RCC 7860 (cell line): ENCODE measurements at regions not wholly inside any gene's neighbourhood (a gene's known extent, or its start where the extent isn't known, plus 50 kb on each side); places are given as distances from the start of the nearest gene placed in this dataset.

Source experiments
- DNase-seq: peaks from one replicate; pipeline ENCODE4 v3.0.0-alpha.2; 2015; ENCODE audit warnings: low spot score
- FAIRE-seq: peaks from 2 replicates; lab custom pipeline; 2012; peaks lifted over from hg19 to GRCh38; lab: Jason Lieb, UNC

- FAIRE-seq (no peak), DNase-seq (no peak)
Observed at GRCh38 chr2:239696559-239697207, 295.9 kb upstream of the HDAC4 start.

- no peak for FAIRE-seq
Observed at GRCh38 chr2:239695728-239696240, 295.0 kb upstream of the HDAC4 start.

GRCh38 chr2:239695106-239695727 lies 294.4 kb upstream of the HDAC4 start:
- DNase-seq (no peak), FAIRE-seq (no peak)

More at GRCh38 chr2:239695728-239696240, 295.0 kb upstream of the HDAC4 start:
- no peak for DNase-seq

- FAIRE-seq, result no peak
- DNase-seq, result no peak
Observed at GRCh38 chr2:239694487-239694886, 293.7 kb upstream of the HDAC4 start.

- FAIRE-seq, result no peak
- no peak for DNase-seq
Observed at GRCh38 chr2:239693761-239694415, 293.1 kb upstream of the HDAC4 start.

- FAIRE-seq, result no peak
- DNase-seq, result no peak
Observed at GRCh38 chr2:239693330-239693729, 292.5 kb upstream of the HDAC4 start.

GRCh38 chr2:239692919-239693318 lies 292.1 kb upstream of the HDAC4 start:
- no peak for DNase-seq

GRCh38 chr2:239692362-239692851 lies 291.6 kb upstream of the HDAC4 start:
- FAIRE-seq, result no peak

More at GRCh38 chr2:239692919-239693318, 292.1 kb upstream of the HDAC4 start:
- no peak for FAIRE-seq

GRCh38 chr2:239691720-239692119 lies 290.9 kb upstream of the HDAC4 start:
- DNase-seq (no peak), FAIRE-seq (no peak)

More at GRCh38 chr2:239692362-239692851, 291.6 kb upstream of the HDAC4 start:
- DNase-seq, result no peak

- no peak for DNase-seq
- no peak for FAIRE-seq
Observed at GRCh38 chr2:239690651-239691631, 290.1 kb upstream of the HDAC4 start.

GRCh38 chr2:239689985-239690384 lies 289.2 kb upstream of the HDAC4 start:
- no peak for FAIRE-seq
- no peak for DNase-seq

GRCh38 chr2:239689410-239689809 lies 288.6 kb upstream of the HDAC4 start:
- DNase-seq (no peak), FAIRE-seq (no peak)

- DNase-seq (no peak), FAIRE-seq (no peak)
Observed at GRCh38 chr2:239688840-239689239, 288.0 kb upstream of the HDAC4 start.

- FAIRE-seq (no peak), DNase-seq (no peak)
Observed at GRCh38 chr2:239688122-239688681, 287.4 kb upstream of the HDAC4 start.

- FAIRE-seq, result no peak
- no peak for DNase-seq
Observed at GRCh38 chr2:239687441-239687840, 286.6 kb upstream of the HDAC4 start.

GRCh38 chr2:239685965-239686364 lies 285.1 kb upstream of the HDAC4 start:
- no peak for DNase-seq
- FAIRE-seq, result no peak

GRCh38 chr2:239685556-239685955 lies 284.7 kb upstream of the HDAC4 start:
- DNase-seq, result no peak
- FAIRE-seq, result no peak

- DNase-seq (no peak), FAIRE-seq (no peak)
Observed at GRCh38 chr2:239684996-239685395, 284.2 kb upstream of the HDAC4 start.

- DNase-seq, result no peak
- no peak for FAIRE-seq
Observed at GRCh38 chr2:239684271-239684810, 283.5 kb upstream of the HDAC4 start.

GRCh38 chr2:239682518-239682917 lies 281.7 kb upstream of the HDAC4 start:
- DNase-seq, result no peak
- no peak for FAIRE-seq
